ENCODE measurements at regions not wholly inside any gene's neighbourhood (a gene's known extent, or its start where the extent isn't known, plus 50 kb on each side); places are given as distances from the start of the nearest gene placed in this dataset.

DNA sequence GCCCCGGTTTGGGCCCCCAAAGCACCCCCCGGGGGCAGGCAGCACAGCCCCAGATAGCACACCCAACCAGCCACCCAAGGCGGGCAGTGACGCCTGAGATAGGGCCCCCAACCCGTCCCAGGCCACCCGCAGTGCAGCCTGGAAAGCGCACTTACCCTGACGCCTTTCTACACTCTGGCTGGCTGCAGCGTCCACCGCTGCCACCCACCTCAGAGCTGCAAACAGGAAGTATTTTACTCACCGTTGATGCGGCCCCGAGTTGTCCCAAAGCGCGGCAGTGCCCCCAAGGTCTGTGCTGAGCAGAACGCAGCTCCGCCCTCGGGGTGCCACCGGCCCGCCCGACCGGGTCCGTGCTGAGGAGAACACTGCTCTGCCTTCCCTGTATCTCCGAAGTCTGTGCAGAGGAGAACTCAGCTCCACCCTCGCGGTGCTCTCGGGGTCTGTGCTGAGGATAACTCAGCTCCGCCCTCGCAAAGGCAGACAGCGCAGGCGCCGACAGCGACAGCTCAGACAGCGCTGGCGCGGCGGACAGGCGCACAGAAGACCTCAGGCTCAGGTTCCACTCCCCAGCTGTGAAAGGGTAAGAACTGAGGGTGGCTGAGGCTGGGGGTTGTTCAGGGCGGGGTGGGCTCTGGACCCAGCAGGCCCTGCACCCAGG, 786.9 kb downstream of the CDY1 start:
- no peak for DNase-seq

DNA sequence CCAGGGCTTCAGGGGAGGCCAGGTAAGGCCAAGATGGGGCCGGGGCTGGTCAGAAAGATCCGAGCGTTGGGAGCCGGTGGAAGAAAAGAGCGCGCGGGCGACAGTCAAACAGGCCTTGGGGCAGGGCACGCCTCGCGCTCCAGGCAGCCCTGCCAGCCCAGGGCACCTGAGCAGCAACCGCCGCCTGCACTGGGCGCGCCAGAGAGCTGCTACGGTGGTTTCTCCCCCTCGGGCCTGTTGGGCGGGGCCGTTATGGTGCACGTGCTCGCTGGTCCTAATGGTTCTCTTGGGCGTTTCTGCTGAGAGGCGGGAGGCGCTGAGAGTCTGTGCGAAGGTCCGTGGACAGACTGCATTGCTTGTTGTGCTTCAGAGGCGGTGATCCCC, 787.4 kb downstream of the CDY1 start:
- DNase-seq = no peak

Measured in NCI-H526 (cell line).